Ovary (tissue), 7 donors: ENCODE measurements at regions not wholly inside any gene's neighbourhood (a gene's known extent, or its start where the extent isn't known, plus 50 kb on each side); places are given as distances from the start of the nearest gene placed in this dataset.
A peak's percentile ranks its signal among the peaks of the same experiment; 100 is the strongest.
"Not testable (repeated sequence)": the region's sequence is repeated elsewhere in the genome, so short reads cannot be mapped to it uniquely, and the experiment has no call there.

Experiments
- DNase-seq, 5 donors: peaks; one replicate each; pipeline ENCODE4 v3.0.0-alpha.2; 2019 to 2020
- H3K27ac ChIP-seq, 2 donors: fragments of 200-600 bp; one replicate each; pipeline versions ENCODE4 v1.5.1 to v1.8.0; 2019 to 2022
- H3K27me3 ChIP-seq: fragments of 200-600 bp; one replicate; pipeline ENCODE4 v1.8.0; 2022
- H3K36me3 ChIP-seq: fragments of 200-600 bp; sonication (generic); one replicate; pipeline ENCODE4 v1.5.1; 2019
- H3K4me1 ChIP-seq: one replicate; pipeline ENCODE4 v1.8.1; 2013; ENCODE audit warnings: mild to moderate bottlenecking, moderate library complexity; ENCODE audit not compliant: insufficient read depth
- H3K4me3 ChIP-seq: fragments of 200-600 bp; sonication (generic); one replicate; pipeline ENCODE4 v1.5.1; 2017
- H3K9me3 ChIP-seq, 2 donors: fragments of 200-600 bp in 1 of 2; sonication (generic) in 1 of 2; one replicate each; pipeline versions ENCODE4 v1.5.1 to v1.8.1; 2013 to 2019; ENCODE audit warnings: mild to moderate bottlenecking in 1 of 2, moderate library complexity in 1 of 2
- EP300 ChIP-seq: sonication (generic); formaldehyde crosslinking; IDR thresholded peaks from one replicate; pipeline ENCODE4 v1.6.1; 2017; ENCODE audit warnings: antibody characterized with exemption
- POLR2A ChIP-seq: fragments of 450-650 bp; IDR thresholded peaks from one replicate; pipeline ENCODE4 v1.6.1; 2017; ENCODE audit warnings: antibody characterized with exemption, mild to moderate bottlenecking, moderate library complexity
- WGBS, 3 donors: extraction: QIAGEN DNeasy Blood & Tissue Kit in 1 of 3; methylation state at CpG; one replicate each; pipeline versions ENCODE4 v1.1.5 to v1.1.7; 2013 to 2017; 5-methylcytosine and 5-hydroxymethylcytosine counted together
- intact Hi-C, 4 donors: fragments of 100-400 bp; cut with DNase I; formaldehyde crosslinking; loops; one replicate each; pipeline versions ENCODE4 v1.11.0 to v1.15.1; 2022 to 2023
- TF ChIP-seq, protein P1 (sequence below), 3 donors: fragments of 450-650 bp in 2 of 3; fragments of 200-600 bp in 1 of 3; IDR thresholded peaks; one replicate each; pipeline versions ENCODE4 v1.5.1 to v1.8.0; 2016 to 2022; ENCODE audit warnings: antibody characterized with exemption in 3 of 3, mild to moderate bottlenecking in 1 of 3
- donor health status: DM: no; HTN: no; CAD: no; lungs with moderate emphysema.
- donor health status: DM: no; HTN: no; CAD: no.
- donor health status: Bipolar disorder and iron deficiency.
- donor health status: DM: no; HTN: no; CAD: no.
- donor health status: DM: yes; HTN: yes; CAD: no.

- no peaks in the 10 kb centered on the region for H3K36me3 ChIP-seq
- 94 to 98% (median 97%) methylated on average over 3 of the region's 3 CpGs for WGBS, 3 donors
- no peaks in the 10 kb centered on the region for H3K27me3 ChIP-seq
- no peak for DNase-seq
- H3K4me1 ChIP-seq, result peaks cover 1% of the 10 kb centered on the region
- TF ChIP-seq, protein P1, sequence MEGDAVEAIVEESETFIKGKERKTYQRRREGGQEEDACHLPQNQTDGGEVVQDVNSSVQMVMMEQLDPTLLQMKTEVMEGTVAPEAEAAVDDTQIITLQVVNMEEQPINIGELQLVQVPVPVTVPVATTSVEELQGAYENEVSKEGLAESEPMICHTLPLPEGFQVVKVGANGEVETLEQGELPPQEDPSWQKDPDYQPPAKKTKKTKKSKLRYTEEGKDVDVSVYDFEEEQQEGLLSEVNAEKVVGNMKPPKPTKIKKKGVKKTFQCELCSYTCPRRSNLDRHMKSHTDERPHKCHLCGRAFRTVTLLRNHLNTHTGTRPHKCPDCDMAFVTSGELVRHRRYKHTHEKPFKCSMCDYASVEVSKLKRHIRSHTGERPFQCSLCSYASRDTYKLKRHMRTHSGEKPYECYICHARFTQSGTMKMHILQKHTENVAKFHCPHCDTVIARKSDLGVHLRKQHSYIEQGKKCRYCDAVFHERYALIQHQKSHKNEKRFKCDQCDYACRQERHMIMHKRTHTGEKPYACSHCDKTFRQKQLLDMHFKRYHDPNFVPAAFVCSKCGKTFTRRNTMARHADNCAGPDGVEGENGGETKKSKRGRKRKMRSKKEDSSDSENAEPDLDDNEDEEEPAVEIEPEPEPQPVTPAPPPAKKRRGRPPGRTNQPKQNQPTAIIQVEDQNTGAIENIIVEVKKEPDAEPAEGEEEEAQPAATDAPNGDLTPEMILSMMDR (IDR thresholded peaks at IDR 0.05), result no peak
- no peak for TF ChIP-seq POLR2A
- no peak for TF ChIP-seq EP300
- no peak overlapping the region for H3K27ac ChIP-seq
- no peak overlapping the region for H3K4me3 ChIP-seq
- intact Hi-C loops, result no loop called here
- H3K9me3 ChIP-seq, result no peaks in the 10 kb centered on the region
Measured at GRCh38 chr2:204144492-204144891, 207.9 kb downstream of the ICOS start.

GRCh38 chr2:204145263-204145751 is 208.7 kb downstream of the ICOS start:
- peak; percentile 60 to 82 (median 73) for DNase-seq
- H3K27ac ChIP-seq, result no peak overlapping the region
- intact Hi-C loops, result no loop called here

GRCh38 chr2:204145791-204146190 is 209.2 kb downstream of the ICOS start:
- Histone ChIP-seq H3K4me1 (peaks cover 1% of the 10 kb centered on the region), H3K9me3 (no peaks in the 10 kb centered on the region), H3K27ac (no peak overlapping the region), H3K36me3 (no peaks in the 10 kb centered on the region), H3K4me3 (peak overlapping the region; percentile 33), H3K27me3 (no peaks in the 10 kb centered on the region)
- WGBS, 3 donors, result 11 to 24% (median 15%) methylated on average over 8 of the region's 8 CpGs
- intact Hi-C loops, result no loop called here
- TF ChIP-seq EP300 (no peak), POLR2A (no peak)
- TF ChIP-seq, protein P1 (IDR thresholded peaks at IDR 0.05), result no peak
- no peak for DNase-seq

More at GRCh38 chr2:204145263-204145751, 208.7 kb downstream of the ICOS start:
- Histone ChIP-seq H3K4me1 (peaks cover 1% of the 10 kb centered on the region), H3K36me3 (no peaks in the 10 kb centered on the region), H3K4me3 (peak overlapping the region; percentile 33), H3K27me3 (no peaks in the 10 kb centered on the region), H3K9me3 (no peaks in the 10 kb centered on the region)
- TF ChIP-seq POLR2A (no peak), EP300 (no peak)
- TF ChIP-seq, protein P1 (IDR thresholded peaks at IDR 0.05), result peak; percentile 52 to 67 (median 61)
- 3 to 11% (median 10%) methylated on average over 13 of the region's 13 CpGs for WGBS, 3 donors

GRCh38 chr2:204147040-204147439 is 210.5 kb downstream of the ICOS start:
- intact Hi-C loops, DNase-seq, H3K4me3 ChIP-seq, H3K27ac ChIP-seq, H3K4me1 ChIP-seq, H3K36me3 ChIP-seq, H3K9me3 ChIP-seq, H3K27me3 ChIP-seq: not testable (repeated sequence)
- WGBS, 3 donors, result 96 to 99% (median 97%) methylated on average over 2 of the region's 2 CpGs

DNA sequence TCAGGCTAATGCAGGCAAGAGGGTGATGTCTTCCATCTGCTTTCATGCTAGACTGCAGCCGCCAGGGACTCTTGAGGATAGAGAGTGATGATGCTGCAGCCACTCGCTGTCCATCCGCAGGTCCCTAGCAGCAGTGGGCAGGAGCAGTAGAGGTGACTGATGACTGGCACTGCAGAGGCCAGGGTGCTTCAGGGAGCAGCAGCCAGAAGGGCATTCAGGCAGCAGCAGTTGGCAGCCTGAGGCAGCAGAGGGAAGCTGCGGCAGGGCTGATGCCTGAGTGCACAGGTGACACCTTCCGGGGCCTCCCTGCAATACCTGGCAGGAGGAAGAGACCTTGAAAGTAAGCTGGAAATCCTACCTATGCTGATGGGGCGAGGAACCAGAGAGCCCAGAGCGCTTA is 214.2 kb downstream of the ICOS start:
- H3K36me3 ChIP-seq, result no peaks in the 10 kb centered on the region
- no peaks in the 10 kb centered on the region for H3K27me3 ChIP-seq
- H3K27ac ChIP-seq, result no peak overlapping the region
- no peak overlapping the region for H3K4me3 ChIP-seq
- no peak for DNase-seq
- intact Hi-C loops, result no loop called here
- TF ChIP-seq, protein P1 (IDR thresholded peaks at IDR 0.05), result no peak
- no peak for TF ChIP-seq EP300
- no peak for TF ChIP-seq POLR2A
- H3K4me1 ChIP-seq, result peaks cover 1% of the 10 kb centered on the region
- 83 to 92% (median 88%) methylated on average over 7 of the region's 7 CpGs for WGBS, 3 donors
- H3K9me3 ChIP-seq, result no peaks in the 10 kb centered on the region
